Stomach (tissue), 8 donors: ENCODE measurements at regions not wholly inside any gene's neighbourhood (a gene's known extent, or its start where the extent isn't known, plus 50 kb on each side); places are given as distances from the start of the nearest gene placed in this dataset.

ENCODE experiments used
- DNase-seq, 2 donors: peaks; one replicate each; pipeline versions ENCODE4 v3.0.0 to v3.0.0-alpha.2; 2013 to 2019
- H3K27ac ChIP-seq, 5 donors: fragments of 200-600 bp in 4 of 5; sonication (generic) in 4 of 5; one replicate each; pipeline ENCODE4 v1.5.1; 2013 to 2019; ENCODE audit warnings: mild to moderate bottlenecking in 1 of 5, moderate library complexity in 1 of 5
- H3K27me3 ChIP-seq, 3 donors: fragments of 200-600 bp; sonication (generic); one replicate each; pipeline ENCODE4 v1.5.1; 2017 to 2019; ENCODE audit warnings: mixed run types in 1 of 3
- H3K36me3 ChIP-seq, 4 donors: fragments of 200-600 bp; sonication (generic); 1 replicate in 3 of 4; 2 replicates in 1 of 4; pipeline ENCODE4 v1.5.1; 2016 to 2019
- H3K4me1 ChIP-seq, 4 donors: fragments of 200-600 bp; sonication (generic); one replicate each; pipeline ENCODE4 v1.5.1; 2016 to 2019
- H3K4me3 ChIP-seq, 4 donors: fragments of 200-600 bp; sonication (generic) in 3 of 4; one replicate each; pipeline ENCODE4 v1.5.1; 2016 to 2019; ENCODE audit warnings: mild to moderate bottlenecking in 1 of 4
- H3K9me3 ChIP-seq, 4 donors: fragments of 200-600 bp; sonication (generic); one replicate each; pipeline ENCODE4 v1.5.1; 2016 to 2019
- EP300 ChIP-seq: sonication (generic); formaldehyde crosslinking; IDR thresholded peaks from one replicate; pipeline ENCODE4 v1.6.1; 2017; ENCODE audit warnings: antibody characterized with exemption
- POLR2A ChIP-seq, 4 donors: fragments of 450-650 bp; IDR thresholded peaks; one replicate each; pipeline ENCODE4 v1.6.1; 2016; ENCODE audit warnings: antibody characterized with exemption in 4 of 4, control low read depth in 2 of 4, mild to moderate bottlenecking in 1 of 4, moderate library complexity in 1 of 4
- POLR2AphosphoS5 ChIP-seq, 3 donors: sonication (generic); formaldehyde crosslinking; IDR thresholded peaks; one replicate each; pipeline ENCODE4 v1.6.1; 2016; ENCODE audit warnings: antibody characterized with exemption in 3 of 3
- WGBS, 5 donors: extraction: QIAGEN DNeasy Blood & Tissue Kit in 3 of 5; methylation state at CpG; one replicate each; pipeline versions ENCODE4 v1.1.5 to v1.1.7; 2013 to 2018; 5-methylcytosine and 5-hydroxymethylcytosine counted together
- intact Hi-C: fragments of 100-400 bp; cut with DNase I; formaldehyde crosslinking; loops from one replicate; pipeline ENCODE4 v1.15.1; 2023; ENCODE audit warnings: low total_unique reads
- TF ChIP-seq, protein P1 (sequence below), 7 experiments: fragments of 450-650 bp in 4 of 7; fragments of 200-600 bp in 3 of 7; sonication (generic) in 3 of 7; IDR thresholded peaks; one replicate each; pipeline ENCODE4 v1.5.1; 2016 to 2019; ENCODE audit warnings: antibody characterized with exemption in 7 of 7, control low read depth in 2 of 7, mild to moderate bottlenecking in 1 of 7
- donor health status: healthy with polysubstance abuse.
- donor health status: Bipolar disorder and iron deficiency.
- donor health status: healthy.

DNA sequence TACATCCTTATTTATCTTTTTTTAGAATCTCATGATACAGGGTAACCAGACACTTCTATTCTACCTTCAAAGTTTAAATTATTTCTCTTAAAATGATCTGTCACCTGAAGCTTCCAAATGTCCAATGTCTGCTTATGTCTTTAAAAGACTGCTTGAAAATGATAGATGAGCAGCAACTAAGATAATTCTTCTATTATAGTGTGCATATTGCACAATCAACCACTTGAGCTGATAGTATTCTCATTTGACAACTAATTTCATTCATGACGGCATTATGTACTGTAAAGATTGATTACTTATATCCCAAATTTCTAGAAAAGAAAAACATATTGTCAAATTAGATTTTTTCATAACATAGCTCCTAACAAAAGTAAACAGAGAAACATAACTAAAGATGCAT lies 1478.2 kb upstream of the MIR17HG start:
- DNase-seq: no peak
- Histone ChIP-seq H3K27ac (no peak overlapping the region), H3K36me3 (no peaks in the 10 kb centered on the region), H3K4me3 (no peak overlapping the region), H3K27me3 (no peaks in the 10 kb centered on the region), H3K4me1 (no peaks in the 10 kb centered on the region), H3K9me3 (no peaks in the 10 kb centered on the region)
- intact Hi-C loops: no loop called here
- 82 to 94% (median 88%) methylated on average over 1 of the region's 1 CpG for WGBS, 5 donors
- TF ChIP-seq POLR2AphosphoS5 (IDR thresholded peaks at IDR 0.05) (no peak), EP300 (no peak), POLR2A (IDR thresholded peaks at IDR 0.05) (no peak)
- TF ChIP-seq, protein P1, sequence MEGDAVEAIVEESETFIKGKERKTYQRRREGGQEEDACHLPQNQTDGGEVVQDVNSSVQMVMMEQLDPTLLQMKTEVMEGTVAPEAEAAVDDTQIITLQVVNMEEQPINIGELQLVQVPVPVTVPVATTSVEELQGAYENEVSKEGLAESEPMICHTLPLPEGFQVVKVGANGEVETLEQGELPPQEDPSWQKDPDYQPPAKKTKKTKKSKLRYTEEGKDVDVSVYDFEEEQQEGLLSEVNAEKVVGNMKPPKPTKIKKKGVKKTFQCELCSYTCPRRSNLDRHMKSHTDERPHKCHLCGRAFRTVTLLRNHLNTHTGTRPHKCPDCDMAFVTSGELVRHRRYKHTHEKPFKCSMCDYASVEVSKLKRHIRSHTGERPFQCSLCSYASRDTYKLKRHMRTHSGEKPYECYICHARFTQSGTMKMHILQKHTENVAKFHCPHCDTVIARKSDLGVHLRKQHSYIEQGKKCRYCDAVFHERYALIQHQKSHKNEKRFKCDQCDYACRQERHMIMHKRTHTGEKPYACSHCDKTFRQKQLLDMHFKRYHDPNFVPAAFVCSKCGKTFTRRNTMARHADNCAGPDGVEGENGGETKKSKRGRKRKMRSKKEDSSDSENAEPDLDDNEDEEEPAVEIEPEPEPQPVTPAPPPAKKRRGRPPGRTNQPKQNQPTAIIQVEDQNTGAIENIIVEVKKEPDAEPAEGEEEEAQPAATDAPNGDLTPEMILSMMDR (IDR thresholded peaks at IDR 0.05): no peak

DNA sequence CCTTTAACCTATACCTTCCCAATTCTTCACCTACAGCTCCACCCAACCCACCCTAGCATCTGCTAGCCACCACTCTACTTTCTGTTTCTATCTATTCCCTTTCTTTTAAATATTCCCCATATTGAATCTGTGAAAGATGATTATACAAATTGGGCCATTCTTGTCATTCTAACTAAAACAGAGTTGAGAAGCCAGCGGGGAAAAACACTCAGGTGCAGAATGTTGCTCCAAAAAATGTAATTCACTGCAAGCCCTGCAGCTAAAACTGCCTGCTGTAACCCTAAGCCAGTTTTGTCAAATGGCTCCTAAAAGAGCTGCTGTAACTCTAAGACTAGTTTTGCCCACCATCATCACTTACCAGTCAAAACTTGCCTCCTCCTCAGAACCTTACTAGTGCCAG lies 1468.6 kb upstream of the MIR17HG start:
- Histone ChIP-seq H3K27ac (no peak overlapping the region), H3K9me3 (peaks cover 0 to 8% (median 1%) of the 10 kb centered on the region in 4 donors), H3K36me3 (no peaks in the 10 kb centered on the region), H3K27me3 (no peaks in the 10 kb centered on the region), H3K4me1 (no peaks in the 10 kb centered on the region), H3K4me3 (no peak overlapping the region)
- intact Hi-C loops: no loop called here
- 0 to 83% (median 33%) methylated on average over 1 of the region's 1 CpG for whole genome bisulfite sequencing, 5 donors
- no peak for TF ChIP-seq POLR2A (IDR thresholded peaks at IDR 0.05)
- no peak for TF ChIP-seq EP300
- TF ChIP-seq POLR2AphosphoS5 (IDR thresholded peaks at IDR 0.05): no peak
- TF ChIP-seq, protein P1 (IDR thresholded peaks at IDR 0.05): no peak
- DNase-seq: no peak

DNA sequence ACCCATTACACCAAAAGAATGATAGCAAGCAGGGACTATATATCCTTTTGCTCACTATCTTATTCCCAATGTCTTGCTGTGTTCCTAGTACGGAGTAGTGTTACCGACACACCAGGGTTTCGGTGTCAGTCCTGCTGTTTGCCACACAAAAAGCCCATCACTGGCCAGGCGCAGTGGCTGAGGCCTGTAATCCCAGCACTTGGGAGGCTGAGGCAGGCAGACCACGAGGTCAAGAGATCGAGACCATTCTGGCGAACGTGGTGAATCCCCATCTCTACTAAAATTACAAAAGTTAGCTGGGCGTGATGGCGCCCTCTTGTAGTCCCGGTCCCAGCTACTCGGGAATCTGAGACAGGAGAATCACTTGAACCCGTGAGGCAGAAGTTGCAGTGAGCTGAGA lies 1467.3 kb upstream of the MIR17HG start:
- peaks cover 0 to 11% (median 3%) of the 10 kb centered on the region in 4 donors for H3K9me3 ChIP-seq
- H3K36me3 ChIP-seq: no peaks in the 10 kb centered on the region
- intact Hi-C loops: no loop called here
- TF ChIP-seq, protein P1 (IDR thresholded peaks at IDR 0.05): no peak
- TF ChIP-seq POLR2AphosphoS5 (IDR thresholded peaks at IDR 0.05) (no peak), POLR2A (IDR thresholded peaks at IDR 0.05) (no peak)
- H3K4me1 ChIP-seq: no peaks in the 10 kb centered on the region
- no peak overlapping the region for H3K4me3 ChIP-seq
- no peaks in the 10 kb centered on the region for H3K27me3 ChIP-seq
- no peak for DNase-seq
- H3K27ac ChIP-seq: no peak overlapping the region
- 90 to 95% (median 95%) methylated on average over 13 of the region's 13 CpGs for WGBS, 5 donors

DNA sequence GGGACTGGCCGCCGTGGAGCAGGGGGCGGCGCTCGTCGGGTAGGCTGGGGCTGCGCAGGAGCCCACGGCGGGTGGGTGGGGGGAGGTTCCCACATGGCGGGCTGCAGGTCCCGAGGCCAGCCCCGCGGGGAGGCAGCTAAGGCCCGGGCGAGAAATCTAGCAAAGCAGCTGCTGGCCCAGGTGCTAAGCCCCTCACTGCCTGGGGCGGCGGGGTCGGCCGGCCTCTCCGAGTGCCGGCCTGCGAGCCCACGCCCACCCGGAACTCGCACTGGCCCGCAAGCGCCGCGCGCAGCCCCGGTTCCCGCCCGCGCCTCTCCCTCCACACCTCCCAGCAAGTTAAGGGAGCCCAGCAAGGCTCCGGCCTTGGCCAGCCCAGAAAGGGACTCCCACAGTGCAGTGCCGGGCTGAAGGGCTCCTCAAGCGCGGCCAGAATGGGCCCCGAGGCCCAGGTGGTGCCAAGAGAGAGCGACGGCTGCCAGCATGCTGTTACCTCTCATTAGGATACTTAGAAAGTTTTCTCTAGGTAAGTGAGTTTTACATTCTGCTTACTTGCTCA lies 1463.5 kb upstream of the MIR17HG start:
- Histone ChIP-seq H3K4me1 (no peaks in the 10 kb centered on the region), H3K36me3 (no peaks in the 10 kb centered on the region), H3K4me3 (no peak overlapping the region), H3K9me3 (peaks cover 0 to 11% (median 3%) of the 10 kb centered on the region in 4 donors), H3K27ac (no peak overlapping the region), H3K27me3 (no peaks in the 10 kb centered on the region)
- TF ChIP-seq EP300: no peak
- no peak for TF ChIP-seq POLR2A (IDR thresholded peaks at IDR 0.05)
- TF ChIP-seq, protein P1 (IDR thresholded peaks at IDR 0.05): no peak
- TF ChIP-seq POLR2AphosphoS5 (IDR thresholded peaks at IDR 0.05): no peak
- DNase-seq: no peak
- 79 to 93% (median 91%) methylated on average over 29 to 41 of the region's 41 CpGs for WGBS, 5 donors
- intact Hi-C loops: no loop called here
